ENCODE measurements at regions not wholly inside any gene's neighbourhood (a gene's known extent, or its start where the extent isn't known, plus 50 kb on each side); places are given as distances from the start of the nearest gene placed in this dataset.

GRCh38 chr17:79517827-79518584, 92.8 kb downstream of the RBFOX3 start:
- TF ChIP-seq POLR2A (IDR thresholded peaks at IDR 0.05; ENCODE audit: extremely low read depth, insufficient read length), result no peak
- no peak for TF ChIP-seq CTCF (IDR thresholded peaks at IDR 0.05; ENCODE audit: low read depth, low read length)
